Stimulated activated naive CD8-positive, alpha-beta T cell treated with anti-CD3 and anti-CD28 coated beads, Interleukin-15, Interleukin-2, amounts not matched to agents 100 U/mL and 50 U/mL, for 24 hours (primary cell): ENCODE measurements at regions not wholly inside any gene's neighbourhood (a gene's known extent, or its start where the extent isn't known, plus 50 kb on each side); places are given as distances from the start of the nearest gene placed in this dataset.
"Not testable (repeated sequence)": the region's sequence is repeated elsewhere in the genome, so short reads cannot be mapped to it uniquely, and the experiment has no call there.

Source experiments
- ATAC-seq: fragments of 150-1000 bp; cut with Tn5 transposase; one replicate; pipeline ENCODE4 v1.10.0; 2021
- DNase-seq: peaks from one replicate; pipeline ENCODE4 v3.0.0; 2021

- DNase-seq (no peak), ATAC-seq (no peak)
Observed at GRCh38 chr7:41465571-41465970, 237.3 kb downstream of the INHBA start.

- no peak for DNase-seq
Observed at GRCh38 chr7:41463770-41464470, 239.0 kb downstream of the INHBA start.

GRCh38 chr7:41459623-41460261, 243.1 kb downstream of the INHBA start:
- DNase-seq (no peak), ATAC-seq (no peak)

More at GRCh38 chr7:41463770-41464470, 239.0 kb downstream of the INHBA start:
- ATAC-seq: no peak

DNA sequence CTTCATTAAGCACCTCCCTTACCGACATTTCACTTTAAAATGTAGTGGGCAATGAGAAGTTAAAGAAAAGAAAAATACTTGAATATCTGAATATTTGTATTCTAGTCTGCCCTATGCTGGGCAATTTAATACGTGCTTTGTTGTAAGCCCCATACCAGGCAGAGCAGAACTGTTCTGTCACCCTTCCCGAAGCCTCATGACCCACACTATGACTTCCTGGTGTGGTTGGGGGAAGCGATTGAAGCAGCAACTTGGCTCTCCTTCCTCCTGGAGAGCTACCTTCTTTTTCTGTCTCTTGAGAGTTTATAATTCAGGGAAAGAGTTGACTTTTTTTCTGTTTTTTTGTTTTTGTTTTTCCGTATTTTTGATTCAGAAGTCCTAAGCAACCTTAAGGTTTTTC, 243.7 kb downstream of the INHBA start:
- DNase-seq (no peak), ATAC-seq (no peak)

- ATAC-seq (no peak), DNase-seq (no peak)
Observed at GRCh38 chr7:41457832-41458437, 245.0 kb downstream of the INHBA start.

GRCh38 chr7:41451826-41452225, 251.1 kb downstream of the INHBA start:
- no peak for DNase-seq
- no peak for ATAC-seq

DNA sequence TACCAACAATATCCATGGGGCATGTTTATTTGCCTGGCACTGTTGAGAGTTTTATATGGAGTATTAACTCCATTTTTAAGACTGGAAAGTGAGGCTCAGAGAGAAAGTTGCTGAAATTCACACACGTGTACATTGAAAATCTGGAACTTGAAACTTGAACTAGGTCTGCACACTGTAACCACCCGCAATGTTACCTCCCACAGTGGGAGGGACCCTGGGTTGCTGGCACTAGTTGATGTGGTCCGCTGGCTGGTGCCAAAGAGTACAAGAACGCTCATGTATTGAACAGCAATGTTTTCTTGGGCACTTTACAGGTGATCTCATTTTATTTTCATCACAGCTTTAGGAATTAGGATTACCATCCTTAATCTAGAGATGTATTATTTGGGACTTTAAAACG, 253.2 kb downstream of the INHBA start:
- no peak for ATAC-seq
- DNase-seq: no peak

DNA sequence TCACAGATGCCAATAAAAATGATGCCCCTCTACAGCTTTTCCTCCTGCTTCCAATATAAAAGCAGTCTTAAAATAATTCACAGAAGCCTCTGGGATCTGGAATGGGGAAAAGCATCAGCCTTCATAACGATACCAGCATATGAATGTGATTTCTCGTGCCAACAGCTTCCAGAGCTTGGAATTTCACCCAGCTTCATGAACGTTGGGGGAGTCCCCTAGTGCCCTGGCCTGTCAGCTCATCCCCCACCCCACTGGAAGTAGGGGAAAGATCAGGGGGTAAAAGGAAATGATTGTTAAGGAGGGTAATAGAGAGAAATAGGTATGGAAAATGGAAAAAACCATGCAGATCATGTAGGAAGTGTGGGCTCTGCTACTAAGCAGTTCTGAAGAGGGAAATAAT, 253.6 kb downstream of the INHBA start:
- ATAC-seq: no peak

DNA sequence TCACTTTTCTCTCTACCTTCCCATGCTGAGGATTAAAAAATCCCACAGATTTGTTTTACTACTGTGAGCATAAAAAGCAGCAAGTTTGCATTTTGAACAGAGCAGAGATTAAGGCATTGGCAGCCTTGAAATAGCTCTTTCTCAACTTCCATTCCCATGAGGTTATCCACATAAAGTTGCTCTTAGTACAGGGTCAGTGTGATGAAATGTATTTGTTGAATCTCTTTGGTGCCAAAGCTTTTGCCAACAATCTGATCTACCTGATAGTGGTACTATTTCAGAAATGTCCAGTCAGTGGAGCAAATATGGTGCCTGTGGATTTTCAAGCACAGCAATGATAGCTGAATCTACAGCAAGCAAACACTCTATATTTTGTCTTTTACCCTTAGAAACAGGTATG, 254.8 kb downstream of the INHBA start:
- DNase-seq: no peak
- ATAC-seq: no peak

More for the DNA sequence above, 253.6 kb downstream of the INHBA start:
- DNase-seq: no peak

- ATAC-seq (no peak), DNase-seq (no peak)
Observed at GRCh38 chr7:41447450-41448042, 255.3 kb downstream of the INHBA start.

GRCh38 chr7:41446606-41447449, 256.1 kb downstream of the INHBA start:
- no peak for ATAC-seq
- DNase-seq: no peak

- no peak for ATAC-seq
- no peak for DNase-seq
Observed at GRCh38 chr7:41445946-41446345, 256.9 kb downstream of the INHBA start.

- DNase-seq (no peak), ATAC-seq (no peak)
Observed at GRCh38 chr7:41445432-41445831, 257.5 kb downstream of the INHBA start.

DNA sequence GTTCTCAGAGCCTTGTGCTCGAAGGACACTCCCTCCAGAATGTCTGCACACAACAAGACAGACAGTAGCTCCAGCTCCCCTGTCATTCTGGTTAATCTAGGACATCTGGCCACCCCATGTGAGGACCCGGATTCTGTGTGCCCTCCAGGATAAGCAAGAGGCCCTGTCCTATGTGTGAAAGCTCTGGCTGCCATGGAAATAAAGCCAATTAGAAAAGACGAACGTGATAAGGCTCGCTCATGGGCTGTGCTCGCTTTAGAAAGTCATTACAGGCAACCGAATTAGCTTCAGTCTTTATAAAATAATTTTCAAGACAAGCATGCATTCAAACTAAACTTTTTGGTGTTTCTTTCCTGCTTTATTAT, 263.4 kb downstream of the INHBA start:
- DNase-seq: no peak
- no peak for ATAC-seq

DNA sequence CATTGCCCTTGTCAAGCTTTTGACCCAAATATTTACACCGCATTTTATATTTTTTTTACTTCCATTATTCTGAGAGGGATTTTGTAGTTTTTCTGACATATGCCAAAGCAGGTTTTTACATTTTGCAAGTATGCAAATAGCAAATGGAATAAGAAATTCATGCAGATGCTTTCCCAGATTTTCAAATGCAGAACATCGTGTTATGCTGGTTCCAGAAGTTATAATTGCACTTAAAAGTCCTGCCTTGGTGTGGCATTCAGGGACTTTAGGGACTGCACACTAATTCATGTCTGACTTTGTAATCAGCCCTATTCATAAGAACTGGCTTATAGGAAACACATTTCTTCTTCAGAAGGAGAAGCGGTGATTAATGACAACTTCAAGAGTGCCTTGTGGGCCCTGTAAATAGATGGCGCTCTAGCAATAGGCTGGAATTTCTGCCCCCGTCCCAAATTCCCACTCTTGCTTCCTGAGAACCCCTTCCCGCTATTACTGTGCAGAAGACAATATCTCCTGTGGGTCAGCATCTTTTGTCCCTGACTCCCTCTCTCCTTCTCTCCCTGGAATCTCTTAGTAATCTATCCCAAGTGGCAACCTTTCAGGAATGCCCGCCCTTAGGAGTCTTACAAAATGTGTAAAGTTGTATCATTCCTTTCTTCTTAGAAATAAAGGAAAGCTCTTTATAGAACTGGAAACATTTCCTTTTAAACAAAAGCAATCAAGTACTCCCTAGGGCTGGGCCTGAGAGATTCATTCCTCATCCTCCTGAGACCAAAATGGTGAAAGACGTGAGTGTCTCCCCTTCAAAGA, 264.0 kb downstream of the INHBA start:
- DNase-seq (no peak), ATAC-seq (no peak)

DNA sequence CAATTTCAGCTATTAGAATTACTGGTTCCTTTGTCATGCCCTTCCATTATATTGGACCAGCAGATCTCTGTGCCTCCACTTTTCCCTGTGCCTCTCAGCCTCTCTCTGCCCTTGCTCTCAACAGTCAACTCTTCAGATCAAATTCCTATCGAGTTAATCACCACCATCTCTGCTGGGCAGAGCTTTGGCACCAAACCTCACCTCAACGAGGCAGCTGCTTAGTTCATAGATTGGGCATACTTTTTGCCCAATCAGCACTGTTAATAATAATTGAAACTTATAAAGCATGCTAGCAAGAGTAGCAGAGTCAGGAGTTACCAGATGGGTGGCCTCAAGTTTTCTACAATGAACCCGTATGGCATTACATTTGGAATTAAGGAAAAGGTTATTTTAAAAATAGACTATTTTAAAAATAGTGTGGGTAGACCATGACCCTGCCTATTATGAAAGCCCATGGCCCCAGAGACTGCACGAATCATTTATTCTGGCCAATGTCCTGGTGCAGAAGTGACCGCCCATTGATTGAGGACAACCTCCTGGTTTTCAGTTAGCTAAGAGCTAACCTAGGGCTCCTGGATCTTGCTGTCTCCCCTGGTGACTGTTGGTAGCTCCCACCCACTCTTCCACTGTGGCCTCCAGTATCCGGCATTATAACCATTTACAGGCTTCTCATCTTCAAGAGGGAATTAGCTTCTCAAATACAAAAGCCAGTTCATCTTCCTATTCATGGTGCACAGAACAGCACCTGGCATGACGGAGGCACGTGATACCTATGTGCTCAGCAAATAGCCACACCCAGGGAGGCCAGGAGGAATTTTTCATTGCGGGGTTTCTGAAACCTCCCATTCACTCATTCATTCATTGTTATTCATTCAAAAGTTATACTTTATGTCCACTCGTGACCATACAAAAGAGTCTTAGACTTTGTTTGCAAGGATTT, 265.4 kb downstream of the INHBA start:
- ATAC-seq (no peak), DNase-seq (no peak)

DNA sequence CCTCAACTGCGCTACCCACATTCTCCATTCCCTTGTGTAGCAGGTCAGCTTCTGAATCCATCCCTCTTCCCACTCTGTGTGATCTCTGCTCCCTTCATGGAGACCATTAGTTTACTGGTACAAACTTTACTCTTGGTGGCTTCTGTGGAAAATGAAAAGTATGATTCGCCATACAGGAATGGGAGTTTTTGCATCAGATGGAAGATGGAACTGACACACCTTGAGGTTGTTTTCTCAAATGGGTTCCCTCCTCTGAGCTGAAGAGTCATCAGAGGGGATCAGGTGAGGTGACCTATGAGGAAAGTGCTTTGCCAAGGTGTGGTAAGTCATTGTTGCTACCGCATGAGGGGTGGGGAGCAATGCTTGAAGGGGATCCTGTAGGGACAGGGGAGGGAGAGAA, 266.8 kb downstream of the INHBA start:
- no peak for ATAC-seq

GRCh38 chr7:41435020-41435419, 267.9 kb downstream of the INHBA start:
- DNase-seq, ATAC-seq: not testable (repeated sequence)

More for the DNA sequence above, 266.8 kb downstream of the INHBA start:
- no peak for DNase-seq

GRCh38 chr7:41431671-41432070, 271.2 kb downstream of the INHBA start:
- ATAC-seq: no peak
- DNase-seq: no peak

DNA sequence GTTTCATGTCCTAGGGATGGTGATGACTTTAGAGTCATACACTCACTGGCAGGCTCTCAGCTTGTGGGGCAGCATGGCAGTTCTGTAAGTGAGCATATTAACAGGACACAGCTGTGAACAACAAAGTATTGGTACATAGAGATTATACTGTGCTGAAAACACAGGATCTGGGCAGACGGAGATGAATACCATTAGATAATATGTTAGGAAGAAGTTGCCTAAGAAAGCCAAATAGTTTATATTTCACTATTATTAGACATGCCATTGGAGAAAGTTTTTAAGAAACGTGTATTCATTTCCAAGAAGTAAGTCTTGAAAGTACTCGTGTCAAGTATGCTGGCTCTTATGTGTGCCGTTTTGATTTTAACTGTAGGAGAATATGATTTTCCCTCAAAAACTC, 274.5 kb downstream of the INHBA start:
- no peak for DNase-seq
- ATAC-seq: no peak
